OCI-LY7 (cell line): ENCODE measurements at regions not wholly inside any gene's neighbourhood (a gene's known extent, or its start where the extent isn't known, plus 50 kb on each side); places are given as distances from the start of the nearest gene placed in this dataset.

Experiments
- BruUV-seq: library from RNA; stranded (reverse); fragments of 400-500 nt; replicated peaks from 2 replicates; lab custom pipeline; 2021; lab: Mats Ljungman, UMichigan
- CTCF ChIA-PET: fragments of 300-600 bp; sonication (Branson Sonifier 250); formaldehyde crosslinking; loops from one replicate; lab custom pipeline; 2022; ENCODE audit warnings: antibody characterized with exemption; ENCODE audit not compliant: unreplicated experiment; lab: Charles Lee
- POLR2A ChIA-PET: fragments of 300-600 bp; sonication (Branson Sonifier 250); formaldehyde crosslinking; loops from one replicate; lab custom pipeline; 2022; ENCODE audit warnings: antibody characterized with exemption; lab: Charles Lee
- DNase-seq: peaks from one replicate; pipeline ENCODE4 v3.0.0-alpha.2; 2015; ENCODE audit warnings: low spot score
- H2AFZ ChIP-seq: fragments of 200-600 bp; sonication (generic), shearing (Covaris generic); 2 replicates; pipeline ENCODE4 v1.6.1; 2014; ENCODE audit warnings: mild to moderate bottlenecking, antibody characterized with exemption, low read length, moderate library complexity
- H3K27ac ChIP-seq: fragments of 200-600 bp; sonication (generic); 2 replicates; pipeline ENCODE4 v1.5.1; 2014; ENCODE audit warnings: mixed run types, low read depth, mild to moderate bottlenecking, moderate library complexity, low read length, inconsistent platforms; ENCODE audit not compliant: poor library complexity, severe bottlenecking
- H3K36me3 ChIP-seq: fragments of 200-600 bp; sonication (generic); 2 replicates; pipeline ENCODE4 v1.6.1; 2014; ENCODE audit warnings: mild to moderate bottlenecking, antibody characterized with exemption, low read length, moderate library complexity, mixed read lengths; ENCODE audit not compliant: insufficient read depth
- H3K4me1 ChIP-seq: fragments of 200-600 bp; sonication (generic); 2 replicates; pipeline ENCODE4 v1.5.1; 2014; ENCODE audit warnings: mild to moderate bottlenecking, low read length; ENCODE audit not compliant: insufficient read depth, poor library complexity, severe bottlenecking
- H3K4me2 ChIP-seq: fragments of 200-600 bp; sonication (generic); 2 replicates; pipeline ENCODE4 v1.6.1; 2014; ENCODE audit warnings: mild to moderate bottlenecking, low read length
- H3K4me3 ChIP-seq: fragments of 200-600 bp; sonication (generic); 2 replicates; pipeline ENCODE4 v1.5.1; 2014; ENCODE audit warnings: mild to moderate bottlenecking, low read depth, low read length; ENCODE audit not compliant: poor library complexity, severe bottlenecking
- H3K79me2 ChIP-seq: fragments of 200-600 bp; sonication (generic); 2 replicates; pipeline ENCODE4 v1.6.1; 2016; ENCODE audit warnings: low read depth, mild to moderate bottlenecking, low read length, moderate library complexity, mixed read lengths; ENCODE audit not compliant: insufficient read depth
- H3K9me2 ChIP-seq: fragments of 200-600 bp; sonication (generic); 2 replicates; pipeline ENCODE4 v1.6.1; 2016; ENCODE audit warnings: mild to moderate bottlenecking, low read length, mixed read lengths; ENCODE audit not compliant: insufficient read depth
- H3K9me3 ChIP-seq: fragments of 200-600 bp; sonication (generic); 2 replicates; pipeline ENCODE4 v1.6.1; 2014; ENCODE audit warnings: mild to moderate bottlenecking, mixed run types, low read length, mixed read lengths
- H4K20me1 ChIP-seq: fragments of 200-600 bp; sonication (generic); 2 replicates; pipeline ENCODE4 v1.6.1; 2014; ENCODE audit warnings: mild to moderate bottlenecking, antibody characterized with exemption, low read length, moderate library complexity, mixed read lengths; ENCODE audit not compliant: insufficient read depth
- CTCF ChIP-seq: fragments of 200-600 bp; sonication (generic); conservative IDR thresholded peaks from 2 replicates; pipeline ENCODE4 v1.5.1; 2014; ENCODE audit warnings: mild to moderate bottlenecking, antibody characterized with exemption, low read length, moderate library complexity, mixed read lengths
- EZH2phosphoT487 ChIP-seq: fragments of 200-600 bp; sonication (generic); IDR thresholded peaks from 2 replicates; pipeline ENCODE4 v1.6.1; 2018; ENCODE audit warnings: low read depth, borderline replicate concordance, mild to moderate bottlenecking, mixed run types, antibody characterized with exemption, low read length, moderate library complexity, mixed read lengths
- intact Hi-C: fragments of 100-400 bp; cut with micrococcal nuclease; formaldehyde crosslinking; loops from one replicate; pipeline ENCODE4 v1.10.0; 2022; ENCODE audit not compliant: unreplicated experiment

GRCh38 chr12:39032034-39032433 is 126.6 kb upstream of the CPNE8 start:
- Histone ChIP-seq H2AFZ (no peak overlapping the region), H3K79me2 (no peaks in the 10 kb centered on the region), H3K4me2 (no peak overlapping the region), H3K27ac (no peak overlapping the region), H3K36me3 (no peaks in the 10 kb centered on the region), H3K4me1 (no peaks in the 10 kb centered on the region), H3K9me2 (no peaks in the 10 kb centered on the region), H3K4me3 (no peak overlapping the region), H4K20me1 (no peaks in the 10 kb centered on the region), H3K9me3 (no peaks in the 10 kb centered on the region)
- intact Hi-C loops = no loop called here
- CTCF ChIA-PET = no interaction called here
- no TSS peak for BruUV-seq
- DNase-seq = no peak
- no peak for TF ChIP-seq CTCF
- no peak for TF ChIP-seq EZH2phosphoT487
- POLR2A ChIA-PET = interaction anchor here (0.7 kb wide), 1 partner anchor 21 kb away, joined by 3 read pairs; no protein-coding TSS in a partner anchor

GRCh38 chr12:39028382-39028781 is 123.0 kb upstream of the CPNE8 start:
- H3K36me3 ChIP-seq = no peaks in the 10 kb centered on the region
- no peaks in the 10 kb centered on the region for H3K4me1 ChIP-seq
- no peak overlapping the region for H2AFZ ChIP-seq
- POLR2A ChIA-PET = no interaction called here
- intact Hi-C loops = no loop called here
- no peaks in the 10 kb centered on the region for H3K9me2 ChIP-seq
- TF ChIP-seq CTCF (no peak), EZH2phosphoT487 (no peak)
- BruUV-seq = no TSS peak
- H3K4me2 ChIP-seq = no peak overlapping the region
- CTCF ChIA-PET = no interaction called here
- no peak overlapping the region for H3K27ac ChIP-seq
- no peaks in the 10 kb centered on the region for H4K20me1 ChIP-seq
- DNase-seq = no peak
- H3K4me3 ChIP-seq = no peak overlapping the region
- no peaks in the 10 kb centered on the region for H3K9me3 ChIP-seq
- H3K79me2 ChIP-seq = no peaks in the 10 kb centered on the region

- Histone ChIP-seq H3K79me2 (no peaks in the 10 kb centered on the region), H2AFZ (no peak overlapping the region), H3K9me3 (no peaks in the 10 kb centered on the region), H3K27ac (no peak overlapping the region), H3K4me2 (no peak overlapping the region), H3K4me1 (no peaks in the 10 kb centered on the region), H3K36me3 (no peaks in the 10 kb centered on the region), H3K9me2 (no peaks in the 10 kb centered on the region), H4K20me1 (no peaks in the 10 kb centered on the region), H3K4me3 (no peak overlapping the region)
- no TSS peak for BruUV-seq
- CTCF ChIA-PET = no interaction called here
- no peak for DNase-seq
- POLR2A ChIA-PET = no interaction called here
- TF ChIP-seq CTCF (no peak), EZH2phosphoT487 (no peak)
- intact Hi-C loops = no loop called here
These were observed 107.5 kb upstream of the CPNE8 start for GRCh38 chr12:39012870-39013269.
